ENCODE measurements at regions not wholly inside any gene's neighbourhood (a gene's known extent, or its start where the extent isn't known, plus 50 kb on each side); places are given as distances from the start of the nearest gene placed in this dataset.

GRCh38 chr11:115047631-115048030, 369.3 kb downstream of the NXPE2 start:
- ATAC-seq (ENCODE audit: low FRiP score) (no peak), DNase-seq (ENCODE audit: low spot score) (no peak)
- TF ChIP-seq CTCF (IDR thresholded peaks at IDR 0.05), result no peak

- DNase-seq (ENCODE audit: low spot score) (no peak), ATAC-seq (ENCODE audit: low FRiP score) (no peak)
- TF ChIP-seq CTCF (IDR thresholded peaks at IDR 0.05), result no peak
Observed at GRCh38 chr11:115049796-115050195, 371.5 kb downstream of the NXPE2 start.

GRCh38 chr11:115050756-115051155, 372.4 kb downstream of the NXPE2 start:
- TF ChIP-seq CTCF (IDR thresholded peaks at IDR 0.05), result no peak
- DNase-seq (ENCODE audit: low spot score), result no peak
- ATAC-seq (ENCODE audit: low FRiP score), result no peak

- no peak for TF ChIP-seq CTCF (IDR thresholded peaks at IDR 0.05)
- DNase-seq (ENCODE audit: low spot score) (no peak), ATAC-seq (ENCODE audit: low FRiP score) (no peak)
Observed at GRCh38 chr11:115051938-115052590, 373.7 kb downstream of the NXPE2 start.

- no peak for TF ChIP-seq CTCF (IDR thresholded peaks at IDR 0.05)
- ATAC-seq (ENCODE audit: low FRiP score), result no peak
- DNase-seq (ENCODE audit: low spot score), result no peak
Observed at GRCh38 chr11:115052601-115053000, 374.3 kb downstream of the NXPE2 start.

- DNase-seq (ENCODE audit: low spot score) (no peak), ATAC-seq (ENCODE audit: low FRiP score) (peak; percentile 76)
- TF ChIP-seq CTCF (IDR thresholded peaks at IDR 0.05), result no peak
Observed at GRCh38 chr11:115054570-115055538, 376.5 kb downstream of the NXPE2 start.

All from omental fat pad (tissue), 3 donors.